Urothelium cell line (cell line): ENCODE measurements at regions not wholly inside any gene's neighbourhood (a gene's known extent, or its start where the extent isn't known, plus 50 kb on each side); places are given as distances from the start of the nearest gene placed in this dataset.

Source experiments
- DNase-seq: peaks from one replicate; pipeline ENCODE4 v3.0.0; 2011; ENCODE audit warnings: low spot score, mixed read lengths
- FAIRE-seq: peaks from 2 replicates; lab custom pipeline; 2011; peaks lifted over from hg19 to GRCh38; lab: Jason Lieb, UNC

DNA sequence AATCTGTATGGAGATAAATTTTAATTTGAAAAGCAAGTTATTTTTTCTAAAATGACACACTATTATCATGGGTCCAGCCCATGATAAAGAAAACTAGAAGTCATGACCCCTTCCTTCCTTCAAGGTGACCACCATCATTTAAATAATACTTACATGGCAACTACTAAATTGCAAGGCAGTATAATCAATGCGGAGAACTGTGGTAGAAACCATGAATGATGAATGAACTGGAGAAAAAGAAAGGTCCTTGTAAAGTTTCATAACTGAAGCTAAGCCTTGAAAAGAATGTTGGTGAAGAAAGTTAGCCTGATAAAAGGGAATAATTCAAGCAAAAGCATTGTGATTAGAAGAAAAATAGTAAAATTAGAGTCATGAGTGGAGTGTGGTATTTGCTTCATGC is 222.9 kb upstream of the TBC1D5 start:
- FAIRE-seq (no peak), DNase-seq (no peak)

- no peak for FAIRE-seq
Measured at GRCh38 chr3:17964108-17964507, 221.7 kb upstream of the TBC1D5 start.

DNA sequence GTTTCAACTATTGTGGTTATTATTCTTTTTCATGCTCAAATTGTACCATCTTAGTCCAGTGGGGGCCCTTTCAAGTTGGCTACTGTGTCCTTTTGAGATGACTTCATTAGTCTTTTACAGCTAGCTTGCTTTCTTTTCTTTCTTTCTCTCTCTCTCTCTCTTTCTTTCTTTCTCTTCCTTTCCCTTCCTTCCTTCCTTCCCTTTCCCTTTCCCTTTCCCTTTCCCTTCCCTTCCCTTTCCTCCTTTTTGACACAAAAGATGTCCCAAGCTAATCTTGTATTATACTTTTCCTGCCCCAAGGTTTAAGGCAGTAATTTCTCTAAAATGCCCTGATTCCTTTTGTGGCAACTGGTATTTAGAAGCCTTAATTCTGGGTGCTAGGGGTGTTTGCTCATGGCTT is 213.0 kb upstream of the TBC1D5 start:
- DNase-seq = no peak
- FAIRE-seq = no peak

More at GRCh38 chr3:17964108-17964507, 221.7 kb upstream of the TBC1D5 start:
- no peak for DNase-seq

DNA sequence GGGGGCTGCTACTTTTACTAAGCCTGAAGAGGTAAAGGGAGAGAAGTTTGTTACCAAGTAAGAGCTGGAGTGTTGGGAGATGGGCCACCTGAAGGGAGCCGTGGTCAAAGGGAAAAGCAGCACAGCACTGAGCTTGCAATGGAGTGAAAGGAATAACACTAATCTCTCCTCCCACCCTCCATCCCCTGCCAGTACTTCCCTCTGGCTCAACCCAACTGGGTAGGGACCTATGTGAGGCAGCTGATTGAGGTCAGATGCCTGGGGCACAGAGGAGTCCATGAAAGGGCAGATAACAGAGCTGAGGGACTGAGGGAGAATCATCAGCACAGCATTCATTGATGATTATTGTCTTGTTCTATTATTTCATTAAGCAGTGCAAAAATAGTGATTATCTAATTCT is 212.4 kb upstream of the TBC1D5 start:
- FAIRE-seq = no peak
- no peak for DNase-seq

DNA sequence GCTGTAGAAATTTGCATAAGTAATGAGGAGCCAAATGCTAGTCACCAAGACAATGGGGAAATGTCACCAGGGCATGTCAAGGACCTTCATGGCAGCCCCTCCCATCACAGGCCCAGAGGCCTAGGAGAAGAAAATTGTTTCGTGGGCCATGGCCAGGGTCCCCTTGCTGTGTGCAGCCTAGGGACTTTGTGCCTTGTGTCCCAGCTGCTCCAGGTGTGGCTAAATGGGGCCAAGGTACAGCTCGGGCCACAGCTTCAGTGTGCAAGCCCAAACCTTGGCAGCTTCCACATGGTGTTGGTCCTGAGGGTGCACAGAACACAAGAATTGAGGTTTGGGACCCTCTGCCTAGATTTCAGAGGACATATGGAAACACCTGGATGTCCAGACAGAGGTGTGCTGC is 208.8 kb upstream of the TBC1D5 start:
- no peak for DNase-seq
- FAIRE-seq = no peak

GRCh38 chr3:17949101-17949500 is 206.7 kb upstream of the TBC1D5 start:
- DNase-seq = no peak
- FAIRE-seq = no peak

- no peak for DNase-seq
- no peak for FAIRE-seq
Measured at GRCh38 chr3:17947833-17948232, 205.4 kb upstream of the TBC1D5 start.

- DNase-seq (no peak), FAIRE-seq (no peak)
Measured at GRCh38 chr3:17946619-17947018, 204.2 kb upstream of the TBC1D5 start.

GRCh38 chr3:17945799-17946399 is 203.5 kb upstream of the TBC1D5 start:
- no peak for DNase-seq
- FAIRE-seq = no peak

DNA sequence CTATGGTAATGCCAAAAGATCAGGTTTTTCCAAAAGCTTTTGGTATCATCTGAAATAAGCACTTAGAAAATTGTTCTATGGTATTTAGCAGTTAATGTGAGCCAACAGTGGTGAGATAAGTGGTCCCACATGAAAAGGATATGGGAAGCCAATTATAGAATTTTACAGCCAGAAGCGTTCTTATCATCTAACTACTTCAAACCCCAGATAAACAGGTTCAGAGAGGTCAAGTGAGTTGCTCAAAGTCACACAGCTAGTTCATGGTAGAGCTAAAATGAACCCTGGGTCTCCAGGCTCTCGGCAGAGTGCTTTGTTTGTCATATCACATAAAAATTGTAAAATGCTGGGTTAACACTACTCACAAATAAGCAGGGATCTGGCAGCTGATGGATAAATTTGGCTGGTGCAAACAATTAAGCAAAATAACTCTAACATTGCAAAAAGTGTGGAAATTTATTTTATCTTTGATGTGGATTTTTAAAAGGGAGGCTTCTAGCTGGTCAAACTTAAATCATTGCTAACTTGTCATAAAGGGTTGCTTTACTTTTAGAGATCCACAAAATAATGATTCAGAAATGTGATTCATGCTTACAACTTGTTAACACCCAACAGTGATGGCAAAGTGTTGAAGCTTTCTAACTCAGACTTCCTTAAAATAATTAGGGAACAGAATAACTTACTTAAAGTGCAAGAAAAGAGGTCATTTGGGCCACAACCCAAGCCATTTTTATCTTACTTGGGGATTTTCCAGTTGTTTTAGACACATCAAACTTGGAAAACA is 202.8 kb upstream of the TBC1D5 start:
- DNase-seq (no peak), FAIRE-seq (no peak)

- no peak for DNase-seq
- FAIRE-seq = no peak
Measured at GRCh38 chr3:17942856-17943255, 200.4 kb upstream of the TBC1D5 start.

- DNase-seq (no peak), FAIRE-seq (no peak)
Measured at GRCh38 chr3:17941766-17942165, 199.3 kb upstream of the TBC1D5 start.

GRCh38 chr3:17941152-17941551 is 198.7 kb upstream of the TBC1D5 start:
- DNase-seq (no peak), FAIRE-seq (no peak)

DNA sequence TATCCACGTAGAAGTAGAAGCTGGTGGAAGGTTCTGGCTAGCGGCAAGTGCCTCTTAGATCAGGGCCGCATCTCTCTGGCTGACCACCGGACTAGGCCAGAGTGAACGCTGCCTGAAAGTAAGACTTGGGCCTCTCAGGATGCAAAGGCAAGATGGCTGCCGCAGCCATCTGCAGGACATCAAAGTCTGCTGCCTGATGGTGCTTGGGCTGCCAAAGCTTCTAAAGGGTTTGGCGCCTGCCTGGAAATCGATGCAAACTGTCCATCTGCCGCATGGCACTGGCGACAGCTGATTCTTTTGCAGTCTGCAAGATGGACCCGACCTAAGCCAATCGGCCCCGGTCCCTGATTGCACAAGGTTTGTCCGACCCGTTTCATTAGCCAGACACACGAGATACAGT is 196.7 kb upstream of the TBC1D5 start:
- DNase-seq = no peak
- no peak for FAIRE-seq

DNA sequence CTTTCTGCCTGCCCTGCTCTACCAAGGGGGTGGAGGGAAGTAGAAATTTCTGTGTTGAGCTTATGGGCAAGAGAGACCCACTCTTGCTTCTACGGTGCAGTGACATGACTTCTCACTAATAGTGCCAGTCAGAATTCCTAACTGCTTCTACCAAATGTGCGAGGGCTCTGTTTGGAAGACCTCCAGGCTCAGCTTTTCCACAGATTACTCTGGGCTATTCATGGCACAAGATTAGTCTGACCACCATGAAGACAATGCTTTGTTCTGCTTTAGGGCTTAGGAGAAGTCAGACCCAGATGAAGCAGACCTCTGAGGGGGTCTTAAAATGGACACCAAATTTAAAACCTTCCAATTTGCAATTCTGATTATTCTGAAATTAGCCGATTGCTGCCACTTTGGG is 195.9 kb upstream of the TBC1D5 start:
- FAIRE-seq (no peak), DNase-seq (no peak)

DNA sequence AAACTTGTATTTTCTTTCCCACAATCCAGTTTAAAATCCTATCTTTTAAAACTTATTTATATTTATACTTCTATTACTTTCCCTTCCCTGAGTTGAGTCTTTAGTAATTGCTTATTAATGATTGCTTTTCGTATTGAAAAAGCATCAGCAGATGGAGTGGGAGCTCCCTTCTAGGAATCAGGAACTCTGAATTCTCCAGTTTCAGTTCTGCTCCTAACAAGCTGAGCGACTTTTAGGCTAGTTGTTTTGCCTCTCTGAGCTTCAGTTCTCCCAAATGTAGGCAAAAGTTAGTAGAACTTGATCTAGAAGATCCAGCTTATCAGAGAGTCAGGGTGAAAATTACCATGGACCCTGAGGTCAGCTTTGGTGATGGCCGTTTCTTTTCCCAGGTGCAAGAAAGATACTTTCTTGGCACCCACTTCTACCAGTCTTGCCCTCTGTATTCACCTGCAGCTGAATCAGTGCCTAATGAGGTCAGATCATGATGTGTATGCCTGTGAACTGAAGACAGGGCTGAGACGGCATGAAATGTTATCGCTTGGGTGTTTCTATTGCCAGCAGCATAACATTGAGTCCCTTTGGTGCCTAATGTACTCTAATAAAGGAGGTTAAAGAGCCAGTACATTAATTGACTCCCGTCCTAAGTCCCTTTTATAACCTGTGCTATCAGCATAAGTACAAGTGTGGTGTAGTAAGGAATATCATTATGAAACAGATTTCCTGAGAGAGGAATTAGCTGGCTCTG is 194.5 kb upstream of the TBC1D5 start:
- DNase-seq = no peak
- FAIRE-seq = no peak

- DNase-seq (no peak), FAIRE-seq (no peak)
Measured at GRCh38 chr3:17935222-17935621, 192.8 kb upstream of the TBC1D5 start.

DNA sequence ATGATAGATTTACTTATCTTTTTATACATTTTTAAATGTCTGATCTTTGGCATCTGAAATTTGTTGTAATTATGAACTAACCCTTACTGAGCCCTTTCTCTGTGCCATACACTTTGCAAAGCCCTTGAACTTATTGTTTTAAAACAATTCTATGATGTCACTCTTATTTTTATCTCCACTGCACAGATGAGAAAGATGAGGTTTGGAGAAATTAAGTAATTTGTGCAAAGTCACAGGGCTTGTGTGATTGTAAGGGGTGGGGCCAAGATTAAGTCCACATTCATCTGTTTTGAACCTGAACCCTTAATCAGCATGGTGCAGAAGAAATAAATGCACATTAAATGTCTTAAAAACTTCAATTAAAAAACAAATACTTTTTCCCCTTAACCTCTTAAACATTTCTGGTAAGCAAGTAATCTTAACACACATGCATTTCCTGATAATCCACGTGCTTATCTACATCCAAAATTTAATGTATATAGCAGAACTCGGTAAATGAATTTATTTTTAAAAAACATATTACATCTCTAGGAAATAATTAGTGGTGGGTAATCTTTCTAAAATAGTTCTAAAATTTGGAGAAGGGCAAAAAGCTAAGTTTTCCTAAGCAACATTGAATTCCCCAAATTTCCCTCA is 189.8 kb upstream of the TBC1D5 start:
- FAIRE-seq = no peak
- DNase-seq = no peak

DNA sequence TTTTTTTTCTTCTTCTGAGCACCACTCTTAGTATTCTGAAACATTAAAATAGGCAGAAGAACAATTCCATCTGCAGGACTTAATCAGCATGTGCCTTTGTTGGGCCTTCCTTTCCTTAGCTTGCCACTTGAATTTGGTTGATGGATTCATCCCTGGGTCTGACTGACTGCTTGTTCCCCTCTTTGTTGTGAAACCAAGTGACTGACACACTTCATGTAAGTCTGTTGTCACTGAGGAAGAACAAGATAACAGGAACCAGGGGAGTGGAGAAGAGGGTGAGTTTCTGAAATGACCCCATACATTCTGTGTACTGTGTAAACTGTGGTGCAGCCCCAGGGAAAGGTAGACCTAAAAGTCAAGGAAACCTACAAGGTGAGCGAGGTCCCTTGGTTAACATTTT is 188.7 kb upstream of the TBC1D5 start:
- no peak for DNase-seq
- FAIRE-seq = no peak

GRCh38 chr3:17928502-17929145 is 186.2 kb upstream of the TBC1D5 start:
- no peak for FAIRE-seq
- no peak for DNase-seq

DNA sequence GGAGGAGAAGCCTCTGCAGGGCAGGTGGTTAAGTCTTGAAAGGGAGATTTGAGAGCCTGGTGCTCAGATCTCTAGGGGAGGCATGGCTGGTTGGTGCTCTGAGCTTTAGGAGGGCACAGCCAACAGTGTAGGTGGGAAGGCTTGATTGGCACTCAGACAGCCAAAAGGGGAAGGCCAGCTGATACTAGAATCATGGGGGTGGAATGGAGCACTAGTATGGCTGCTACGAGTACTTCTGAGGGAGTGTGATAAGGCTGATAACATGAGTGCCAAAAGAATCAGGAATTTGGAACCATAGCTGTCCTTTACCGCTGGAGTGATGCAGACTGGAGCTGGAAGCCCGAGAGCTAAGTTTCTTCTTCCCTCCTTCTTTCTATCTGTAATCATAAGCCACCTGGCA is 184.6 kb upstream of the TBC1D5 start:
- DNase-seq (no peak), FAIRE-seq (no peak)
